Cardiac muscle cell (in vitro differentiated cells and primary cell): ENCODE measurements at regions not wholly inside any gene's neighbourhood (a gene's known extent, or its start where the extent isn't known, plus 50 kb on each side); places are given as distances from the start of the nearest gene placed in this dataset.

ENCODE experiments used
- DNase-seq, 2 donors: peaks; one replicate each; pipeline versions ENCODE4 v3.0.0 to v3.0.0-alpha.2; 2010 to 2017; ENCODE audit warnings: low read depth in 1 of 2, low spot score in 1 of 2
- H3K27ac ChIP-seq: fragments of 200-600 bp; sonication (generic); 2 replicates; pipeline ENCODE4 v1.5.1; 2016
- H3K27me3 ChIP-seq: fragments of 200-600 bp; sonication (generic); 2 replicates; pipeline ENCODE4 v1.6.0; 2016; ENCODE audit warnings: control low read depth
- H3K36me3 ChIP-seq: fragments of 200-600 bp; sonication (generic); 2 replicates; pipeline ENCODE4 v1.5.1; 2016; ENCODE audit warnings: control low read depth
- H3K4me1 ChIP-seq: fragments of 200-600 bp; sonication (generic); 2 replicates; pipeline ENCODE4 v1.8.1; 2017; ENCODE audit warnings: low read depth, mild to moderate bottlenecking, mixed run types
- H3K4me3 ChIP-seq: fragments of 200-600 bp; sonication (generic); 2 replicates; pipeline ENCODE4 v1.5.1; 2016; ENCODE audit warnings: mild to moderate bottlenecking
- H3K9me3 ChIP-seq: fragments of 200-600 bp; sonication (generic); 2 replicates; pipeline ENCODE4 v1.5.1; 2017; ENCODE audit warnings: low read depth, mild to moderate bottlenecking, control low read depth
- CTCF ChIP-seq: IDR thresholded peaks from 2 replicates; pipeline ENCODE4 v1.5.1; 2012; ENCODE audit warnings: low read depth, mild to moderate bottlenecking, low read length

GRCh38 chr5:116382032-116382873 lies 192.4 kb downstream of the SEMA6A start:
- DNase-seq: no peak
- Histone ChIP-seq H3K27me3 (no peaks in the 10 kb centered on the region), H3K36me3 (no peaks in the 10 kb centered on the region), H3K9me3 (no peaks in the 10 kb centered on the region), H3K4me3 (no peak overlapping the region), H3K4me1 (no peaks in the 10 kb centered on the region), H3K27ac (no peak overlapping the region)
- no peak for TF ChIP-seq CTCF

GRCh38 chr5:116381201-116381600 lies 193.4 kb downstream of the SEMA6A start:
- no peaks in the 10 kb centered on the region for H3K4me1 ChIP-seq
- no peak for TF ChIP-seq CTCF
- no peak overlapping the region for H3K27ac ChIP-seq
- no peaks in the 10 kb centered on the region for H3K36me3 ChIP-seq
- no peaks in the 10 kb centered on the region for H3K27me3 ChIP-seq
- H3K9me3 ChIP-seq: no peaks in the 10 kb centered on the region
- no peak overlapping the region for H3K4me3 ChIP-seq
- DNase-seq: no peak

GRCh38 chr5:116380621-116381020 lies 194.0 kb downstream of the SEMA6A start:
- DNase-seq: no peak
- H3K36me3 ChIP-seq: no peaks in the 10 kb centered on the region
- H3K4me3 ChIP-seq: no peak overlapping the region
- no peaks in the 10 kb centered on the region for H3K9me3 ChIP-seq
- no peak overlapping the region for H3K27ac ChIP-seq
- TF ChIP-seq CTCF: no peak
- no peaks in the 10 kb centered on the region for H3K4me1 ChIP-seq
- no peaks in the 10 kb centered on the region for H3K27me3 ChIP-seq

- TF ChIP-seq CTCF: no peak
- no peaks in the 10 kb centered on the region for H3K4me1 ChIP-seq
- H3K27me3 ChIP-seq: no peaks in the 10 kb centered on the region
- DNase-seq: no peak
- no peaks in the 10 kb centered on the region for H3K36me3 ChIP-seq
- no peaks in the 10 kb centered on the region for H3K9me3 ChIP-seq
- no peak overlapping the region for H3K27ac ChIP-seq
- H3K4me3 ChIP-seq: no peak overlapping the region
These were observed 195.3 kb downstream of the SEMA6A start for GRCh38 chr5:116379306-116379705.

- Histone ChIP-seq H3K27ac (no peak overlapping the region), H3K27me3 (no peaks in the 10 kb centered on the region), H3K9me3 (no peaks in the 10 kb centered on the region), H3K4me1 (no peaks in the 10 kb centered on the region), H3K36me3 (no peaks in the 10 kb centered on the region), H3K4me3 (no peak overlapping the region)
- no peak for DNase-seq
- no peak for TF ChIP-seq CTCF
These were observed 195.9 kb downstream of the SEMA6A start for GRCh38 chr5:116378777-116379121.
